ENCODE measurements at regions not wholly inside any gene's neighbourhood (a gene's known extent, or its start where the extent isn't known, plus 50 kb on each side); places are given as distances from the start of the nearest gene placed in this dataset.

- DNase-seq: peak in 1 of 2 donors; percentile 5
- H3K36me3 ChIP-seq: no peaks in the 10 kb centered on the region
- no peak overlapping the region for H3K4me3 ChIP-seq
- no peaks in the 10 kb centered on the region for H3K27me3 ChIP-seq
- H3K9me3 ChIP-seq: no peaks in the 10 kb centered on the region
- TF ChIP-seq POLR2AphosphoS5 (IDR thresholded peaks at IDR 0.05) (no peak), POLR2A (IDR thresholded peaks at IDR 0.05) (no peak), CTCF (IDR thresholded peaks at IDR 0.05) (no peak), EP300 (IDR thresholded peaks at IDR 0.05) (no peak)
- 30 to 48% (median 38%) methylated on average over 1 of the region's 1 CpG for WGBS, 5 donors
- no peaks in the 10 kb centered on the region for H3K4me1 ChIP-seq
- intact Hi-C loops (cut with DNase I; ENCODE audit: low total_unique reads): no loop called here
- H3K27ac ChIP-seq: no peak overlapping the region
Measured at GRCh38 chr4:146577111-146577510, 55.4 kb upstream of the SLC10A7 start.

GRCh38 chr4:146582864-146583263 lies 55.8 kb upstream of the POU4F2 start:
- no peak for TF ChIP-seq EP300 (IDR thresholded peaks at IDR 0.05)
- TF ChIP-seq POLR2AphosphoS5 (IDR thresholded peaks at IDR 0.05): no peak
- TF ChIP-seq POLR2A (IDR thresholded peaks at IDR 0.05): no peak
- TF ChIP-seq CTCF (IDR thresholded peaks at IDR 0.05): no peak
- no peak for DNase-seq
- intact Hi-C loops (cut with DNase I; ENCODE audit: low total_unique reads): no loop called here
- Histone ChIP-seq H3K9me3 (peaks cover 0 to 13% (median 13%) of the 10 kb centered on the region in 4 donors), H3K27ac (no peak overlapping the region), H3K36me3 (no peaks in the 10 kb centered on the region), H3K4me3 (no peak overlapping the region), H3K27me3 (no peaks in the 10 kb centered on the region), H3K4me1 (no peaks in the 10 kb centered on the region)
- WGBS, 5 donors: 34 to 57% (median 45%) methylated on average over 2 of the region's 2 CpGs

GRCh38 chr4:146585761-146586333 lies 52.8 kb upstream of the POU4F2 start:
- Histone ChIP-seq H3K4me1 (no peaks in the 10 kb centered on the region), H3K27me3 (no peaks in the 10 kb centered on the region), H3K27ac (no peak overlapping the region), H3K36me3 (no peaks in the 10 kb centered on the region), H3K9me3 (peaks cover 0 to 13% (median 13%) of the 10 kb centered on the region in 4 donors), H3K4me3 (no peak overlapping the region)
- TF ChIP-seq POLR2AphosphoS5 (IDR thresholded peaks at IDR 0.05): no peak
- TF ChIP-seq POLR2A (IDR thresholded peaks at IDR 0.05): no peak
- TF ChIP-seq CTCF (IDR thresholded peaks at IDR 0.05): no peak
- no peak for TF ChIP-seq EP300 (IDR thresholded peaks at IDR 0.05)
- intact Hi-C loops (cut with DNase I; ENCODE audit: low total_unique reads): no loop called here
- no peak for DNase-seq
- 68 to 78% (median 75%) methylated on average over 4 of the region's 4 CpGs for WGBS, 5 donors

Small RNA genes in the stretch of these regions (small RNA-seq; reads per million reads assigned to genes)
- 0 to 0.15 (median 0.08) reads per million in 4 donors for gene RNU1-44P
